MM.1S (cell line): ENCODE measurements at regions not wholly inside any gene's neighbourhood (a gene's known extent, or its start where the extent isn't known, plus 50 kb on each side); places are given as distances from the start of the nearest gene placed in this dataset.

Source experiments
- DNase-seq: peaks from one replicate; pipeline ENCODE4 v3.0.0-alpha.2; 2015
- H2AFZ ChIP-seq: fragments of 300-600 bp; sonication (generic); 2 replicates; pipeline ENCODE4 v1.6.0; 2016; ENCODE audit warnings: antibody characterized with exemption, low read length
- H3F3A ChIP-seq: fragments of 300-600 bp; sonication (generic); 2 replicates; pipeline ENCODE4 v1.6.1; 2016; ENCODE audit warnings: mild to moderate bottlenecking, antibody characterized with exemption, low read length, moderate library complexity, mixed read lengths; ENCODE audit not compliant: insufficient read depth
- H3K27ac ChIP-seq: fragments of 300-600 bp; sonication (generic); 2 replicates; pipeline ENCODE4 v1.5.1; 2016; ENCODE audit warnings: mild to moderate bottlenecking, low read length
- H3K27me3 ChIP-seq: fragments of 300-600 bp; sonication (generic); replicated peaks from 2 replicates; pipeline ENCODE4 v1.6.0; 2016; ENCODE audit warnings: low read length; ENCODE audit not compliant: insufficient read depth
- H3K36me3 ChIP-seq: fragments of 300-600 bp; sonication (generic); replicated peaks from 2 replicates; pipeline ENCODE4 v1.6.1; 2016; ENCODE audit warnings: mild to moderate bottlenecking, low read length, mixed read lengths; ENCODE audit not compliant: insufficient read depth
- H3K4me1 ChIP-seq: fragments of 300-600 bp; sonication (generic); 2 replicates; pipeline ENCODE4 v1.6.1; 2016; ENCODE audit warnings: low read length, mixed read lengths
- H3K4me2 ChIP-seq: fragments of 300-600 bp; sonication (generic); 2 replicates; pipeline ENCODE4 v1.6.0; 2016; ENCODE audit warnings: low read depth, low read length
- H3K4me3 ChIP-seq: fragments of 300-600 bp; sonication (generic); 2 replicates; pipeline ENCODE4 v1.5.1; 2016; ENCODE audit warnings: low read length, mixed read lengths
- H3K79me2 ChIP-seq: fragments of 300-600 bp; sonication (generic); 2 replicates; pipeline ENCODE4 v1.6.1; 2016; ENCODE audit warnings: mixed run types, low read length, mixed read lengths
- H3K9ac ChIP-seq: fragments of 300-600 bp; sonication (generic); 2 replicates; pipeline ENCODE4 v1.6.1; 2016; ENCODE audit warnings: low read length, mixed read lengths
- H3K9me2 ChIP-seq: fragments of 300-600 bp; sonication (generic); replicated peaks from 2 replicates; pipeline ENCODE4 v1.6.1; 2016; ENCODE audit warnings: mild to moderate bottlenecking, low read length, mixed read lengths; ENCODE audit not compliant: insufficient read depth
- H3K9me3 ChIP-seq: fragments of 300-600 bp; sonication (generic); replicated peaks from 2 replicates; pipeline ENCODE4 v1.6.1; 2016; ENCODE audit warnings: mild to moderate bottlenecking, low read length, mixed read lengths; ENCODE audit not compliant: insufficient read depth
- H4K20me1 ChIP-seq: fragments of 300-600 bp; sonication (generic); 2 replicates; pipeline ENCODE4 v1.6.1; 2016; ENCODE audit warnings: mild to moderate bottlenecking, low read length, moderate library complexity, mixed read lengths; ENCODE audit not compliant: insufficient read depth
- CTCF ChIP-seq: fragments of 300-600 bp; sonication (generic); IDR thresholded peaks from 2 replicates; pipeline ENCODE4 v1.5.1; 2016; ENCODE audit warnings: antibody characterized with exemption, low read length, mixed read lengths
- EZH2 ChIP-seq: fragments of 300-600 bp; sonication (generic); optimal IDR thresholded peaks from 2 replicates; pipeline ENCODE3; 2017; ENCODE audit warnings: low read depth, mild to moderate bottlenecking, antibody characterized with exemption, low read length, mixed read lengths
- EZH2phosphoT487 ChIP-seq: fragments of 300-600 bp; sonication (generic); IDR thresholded peaks from 2 replicates; pipeline ENCODE4 v1.6.1; 2018; ENCODE audit warnings: antibody characterized with exemption, low read length

- Histone ChIP-seq H3K9me2 (no peaks in the 10 kb centered on the region), H3K9me3 (no peaks in the 10 kb centered on the region), H3K4me2 (no peak overlapping the region), H3K4me3 (no peak overlapping the region), H3K27me3 (no peaks in the 10 kb centered on the region), H3F3A (no peaks in the 10 kb centered on the region), H3K36me3 (no peaks in the 10 kb centered on the region), H3K79me2 (no peaks in the 10 kb centered on the region), H4K20me1 (no peaks in the 10 kb centered on the region), H2AFZ (no peak overlapping the region), H3K27ac (no peak overlapping the region), H3K4me1 (no peaks in the 10 kb centered on the region), H3K9ac (no peak overlapping the region)
- TF ChIP-seq EZH2 (no peak), CTCF (no peak), EZH2phosphoT487 (no peak)
- DNase-seq, result no peak
Measured at GRCh38 chr5:67317603-67318002, 121.0 kb upstream of the CD180 start.

GRCh38 chr5:67316695-67317094 lies 120.1 kb upstream of the CD180 start:
- no peak overlapping the region for H2AFZ ChIP-seq
- H3K36me3 ChIP-seq, result no peaks in the 10 kb centered on the region
- no peak overlapping the region for H3K27ac ChIP-seq
- no peak for DNase-seq
- no peak overlapping the region for H3K9ac ChIP-seq
- TF ChIP-seq EZH2phosphoT487, result no peak
- TF ChIP-seq CTCF, result no peak
- TF ChIP-seq EZH2, result no peak
- H3K9me2 ChIP-seq, result no peaks in the 10 kb centered on the region
- H3K9me3 ChIP-seq, result no peaks in the 10 kb centered on the region
- no peaks in the 10 kb centered on the region for H4K20me1 ChIP-seq
- H3K4me2 ChIP-seq, result no peak overlapping the region
- H3K27me3 ChIP-seq, result no peaks in the 10 kb centered on the region
- H3F3A ChIP-seq, result no peaks in the 10 kb centered on the region
- no peaks in the 10 kb centered on the region for H3K4me1 ChIP-seq
- no peak overlapping the region for H3K4me3 ChIP-seq
- H3K79me2 ChIP-seq, result no peaks in the 10 kb centered on the region

- Histone ChIP-seq H2AFZ (no peak overlapping the region), H3K4me1 (no peaks in the 10 kb centered on the region), H3K27ac (no peak overlapping the region), H3K9me3 (no peaks in the 10 kb centered on the region), H3K79me2 (no peaks in the 10 kb centered on the region), H3K27me3 (no peaks in the 10 kb centered on the region), H3K9ac (no peak overlapping the region), H3K36me3 (no peaks in the 10 kb centered on the region), H4K20me1 (no peaks in the 10 kb centered on the region), H3K9me2 (no peaks in the 10 kb centered on the region), H3F3A (no peaks in the 10 kb centered on the region), H3K4me3 (no peak overlapping the region), H3K4me2 (no peak overlapping the region)
- no peak for DNase-seq
- TF ChIP-seq EZH2phosphoT487 (no peak), EZH2 (no peak)
Measured at GRCh38 chr5:67315082-67315989, 118.7 kb upstream of the CD180 start.

- no peak overlapping the region for H3K4me3 ChIP-seq
- no peaks in the 10 kb centered on the region for H3K4me1 ChIP-seq
- H3K27ac ChIP-seq, result no peak overlapping the region
- H3K4me2 ChIP-seq, result no peak overlapping the region
- H3K79me2 ChIP-seq, result no peaks in the 10 kb centered on the region
- no peaks in the 10 kb centered on the region for H3F3A ChIP-seq
- H2AFZ ChIP-seq, result no peak overlapping the region
- DNase-seq, result no peak
- no peak overlapping the region for H3K9ac ChIP-seq
- H3K9me2 ChIP-seq, result no peaks in the 10 kb centered on the region
- no peaks in the 10 kb centered on the region for H3K27me3 ChIP-seq
- H4K20me1 ChIP-seq, result no peaks in the 10 kb centered on the region
- no peaks in the 10 kb centered on the region for H3K36me3 ChIP-seq
- H3K9me3 ChIP-seq, result no peaks in the 10 kb centered on the region
- TF ChIP-seq CTCF (no peak), EZH2phosphoT487 (no peak), EZH2 (no peak)
Measured at GRCh38 chr5:67311701-67312100, 115.1 kb upstream of the CD180 start.
